ENCODE measurements at regions not wholly inside any gene's neighbourhood (a gene's known extent, or its start where the extent isn't known, plus 50 kb on each side); places are given as distances from the start of the nearest gene placed in this dataset.

GRCh38 chr10:130463104-130463875 is 327.1 kb downstream of the GLRX3 start:
- no peak for DNase-seq (ENCODE audit: low read depth)

GRCh38 chr10:130463876-130464364 is 327.7 kb downstream of the GLRX3 start:
- DNase-seq (ENCODE audit: low read depth) = no peak

- no peak for DNase-seq (ENCODE audit: low read depth)
These were observed 328.2 kb downstream of the GLRX3 start for GRCh38 chr10:130464426-130464825.

GRCh38 chr10:130466271-130466997 is 330.2 kb downstream of the GLRX3 start:
- no peak for DNase-seq (ENCODE audit: low read depth)

- DNase-seq (ENCODE audit: low read depth) = no peak
These were observed 334.1 kb downstream of the GLRX3 start for GRCh38 chr10:130470286-130470685.

GRCh38 chr10:130470973-130471372 is 334.8 kb downstream of the GLRX3 start:
- DNase-seq (ENCODE audit: low read depth) = no peak

- DNase-seq (ENCODE audit: low read depth) = no peak
These were observed 335.3 kb downstream of the GLRX3 start for GRCh38 chr10:130471486-130471885.

GRCh38 chr10:130472236-130472635 is 336.0 kb downstream of the GLRX3 start:
- DNase-seq (ENCODE audit: low read depth) = no peak

- no peak for DNase-seq (ENCODE audit: low read depth)
These were observed 338.4 kb downstream of the GLRX3 start for GRCh38 chr10:130474591-130474990.

GRCh38 chr10:130477360-130477759 is 341.2 kb downstream of the GLRX3 start:
- no peak for DNase-seq (ENCODE audit: low read depth)

- DNase-seq (ENCODE audit: low read depth) = no peak
These were observed 343.0 kb downstream of the GLRX3 start for GRCh38 chr10:130479146-130479545.

- DNase-seq (ENCODE audit: low read depth) = no peak
These were observed 343.7 kb downstream of the GLRX3 start for GRCh38 chr10:130479926-130480325.

- DNase-seq (ENCODE audit: low read depth) = no peak
These were observed 344.3 kb downstream of the GLRX3 start for GRCh38 chr10:130480491-130480890.

- no peak for DNase-seq (ENCODE audit: low read depth)
These were observed 345.1 kb downstream of the GLRX3 start for GRCh38 chr10:130481076-130481930.

GRCh38 chr10:130481936-130482335 is 345.7 kb downstream of the GLRX3 start:
- DNase-seq (ENCODE audit: low read depth) = no peak

- no peak for DNase-seq (ENCODE audit: low read depth)
These were observed 347.7 kb downstream of the GLRX3 start for GRCh38 chr10:130483691-130484467.

- no peak for DNase-seq (ENCODE audit: low read depth)
These were observed 348.4 kb downstream of the GLRX3 start for GRCh38 chr10:130484468-130485180.

GRCh38 chr10:130485236-130485957 is 349.2 kb downstream of the GLRX3 start:
- DNase-seq (ENCODE audit: low read depth) = no peak

- DNase-seq (ENCODE audit: low read depth) = no peak
These were observed 350.0 kb downstream of the GLRX3 start for GRCh38 chr10:130485958-130486895.
